Activated gamma-delta T cell treated with Interleukin-2 at 50 U/mL for 16 hours (primary cell): ENCODE measurements at regions not wholly inside any gene's neighbourhood (a gene's known extent, or its start where the extent isn't known, plus 50 kb on each side); places are given as distances from the start of the nearest gene placed in this dataset.

Experiments used
- DNase-seq: peaks from one replicate; pipeline ENCODE4 v3.0.0-alpha.2; 2020

DNA sequence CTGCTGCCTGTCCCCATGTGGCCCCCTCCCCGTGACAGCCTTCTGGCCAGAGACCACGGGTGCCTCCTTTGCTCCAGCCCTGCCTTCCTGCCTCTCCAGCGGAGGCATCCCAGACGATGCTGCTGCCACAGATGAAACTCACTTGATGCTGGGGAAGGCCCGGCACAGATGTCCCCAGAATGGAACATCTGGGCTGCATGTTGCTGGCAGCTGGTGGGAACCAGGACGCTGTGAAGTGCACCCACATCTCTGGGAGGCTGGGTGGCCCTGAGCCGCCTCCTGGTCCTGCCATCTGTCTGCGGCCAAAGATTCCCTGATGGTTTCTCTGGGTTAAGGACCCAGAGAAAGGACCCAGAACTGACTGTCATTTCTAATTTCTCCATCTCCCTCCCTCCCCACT is 51.9 kb upstream of the PTPRS start:
- DNase-seq = no peak

DNA sequence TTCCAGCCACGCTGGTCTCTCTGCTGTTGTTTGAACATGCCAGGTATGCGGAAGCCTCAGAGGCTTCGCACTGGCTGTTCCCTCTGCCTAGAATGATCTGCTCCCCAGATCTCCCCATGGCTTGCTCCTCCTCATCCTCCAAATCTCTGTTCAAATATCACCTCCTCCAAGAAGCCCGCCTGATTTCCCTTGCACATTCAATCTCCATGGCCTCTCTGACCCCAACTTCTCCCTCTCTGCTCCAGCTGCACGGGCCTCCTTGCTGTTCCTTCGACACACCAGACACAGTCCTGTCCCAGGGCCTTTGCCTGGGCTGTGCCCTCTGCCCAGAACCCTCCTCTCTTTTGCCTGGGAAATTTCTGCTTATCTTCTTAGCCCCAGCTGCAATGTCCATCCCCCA is 52.5 kb upstream of the PTPRS start:
- no peak for DNase-seq

DNA sequence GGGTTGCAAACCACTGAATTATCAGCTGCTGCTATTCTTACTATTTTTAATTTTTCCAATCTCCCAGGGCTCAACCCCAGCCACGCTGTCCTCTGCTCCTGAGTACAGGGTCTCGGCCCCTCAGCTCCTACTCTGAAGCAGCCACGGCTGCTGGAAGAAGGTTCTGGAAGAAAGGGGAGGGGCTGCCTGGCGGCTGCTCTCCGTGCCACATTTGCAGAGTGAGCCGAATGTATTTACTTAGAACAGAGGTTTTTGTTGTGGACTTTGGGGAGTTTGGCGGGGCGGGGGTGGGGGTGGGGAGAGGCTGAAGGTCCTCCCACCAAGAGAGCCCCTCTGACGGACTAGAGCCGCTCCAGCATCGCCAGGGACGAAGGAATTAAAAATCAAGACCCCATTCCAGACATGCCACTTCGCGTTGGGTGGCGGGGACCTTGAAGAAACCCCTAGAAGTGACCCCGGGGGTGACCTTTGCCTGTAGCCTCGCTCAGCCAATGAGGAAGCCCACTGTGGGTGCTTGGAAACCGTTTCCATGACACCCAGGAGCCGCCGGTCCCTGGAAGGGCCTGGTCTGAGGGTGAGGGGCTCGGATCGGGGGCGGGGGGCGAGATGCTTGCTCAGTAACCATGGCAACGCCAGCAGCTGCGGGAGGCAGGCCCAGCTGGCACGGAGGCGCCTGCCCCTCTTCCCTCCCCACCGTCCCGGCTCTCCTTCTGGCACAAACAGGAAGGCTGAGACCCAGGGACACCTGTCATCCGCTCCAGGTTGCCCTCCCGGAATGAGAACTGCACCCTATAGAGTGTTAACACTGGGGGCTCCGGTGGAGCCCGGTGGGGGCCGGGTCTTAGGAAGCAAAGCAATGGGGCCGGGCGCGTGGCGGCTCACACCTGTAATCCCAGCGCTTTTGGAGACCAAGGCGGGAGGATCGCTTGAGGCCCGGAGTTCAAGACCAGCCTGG is 54.2 kb upstream of the PTPRS start:
- no peak for DNase-seq

DNA sequence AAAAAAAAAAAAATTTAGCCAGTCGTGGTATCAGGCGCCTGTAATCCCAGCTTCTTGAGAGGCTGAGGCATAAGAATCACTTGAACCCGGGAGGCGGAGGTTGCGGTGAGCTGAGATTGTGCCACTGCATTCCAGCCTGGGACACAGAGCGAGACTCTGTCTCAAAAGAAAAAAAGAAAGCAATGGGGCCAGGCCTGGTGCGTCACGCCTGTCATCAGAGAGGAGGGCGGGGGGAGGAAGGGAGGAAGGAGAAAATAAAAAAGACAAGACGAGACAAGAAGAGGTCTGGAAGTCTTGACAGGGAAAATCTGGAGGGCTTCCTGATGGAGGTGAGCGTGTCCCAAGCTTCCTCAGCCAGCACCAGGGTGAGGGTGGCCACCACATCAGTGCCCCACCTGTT is 54.9 kb upstream of the PTPRS start:
- no peak for DNase-seq

GRCh38 chr19:5396096-5396939 is 55.7 kb upstream of the PTPRS start:
- no peak for DNase-seq

DNA sequence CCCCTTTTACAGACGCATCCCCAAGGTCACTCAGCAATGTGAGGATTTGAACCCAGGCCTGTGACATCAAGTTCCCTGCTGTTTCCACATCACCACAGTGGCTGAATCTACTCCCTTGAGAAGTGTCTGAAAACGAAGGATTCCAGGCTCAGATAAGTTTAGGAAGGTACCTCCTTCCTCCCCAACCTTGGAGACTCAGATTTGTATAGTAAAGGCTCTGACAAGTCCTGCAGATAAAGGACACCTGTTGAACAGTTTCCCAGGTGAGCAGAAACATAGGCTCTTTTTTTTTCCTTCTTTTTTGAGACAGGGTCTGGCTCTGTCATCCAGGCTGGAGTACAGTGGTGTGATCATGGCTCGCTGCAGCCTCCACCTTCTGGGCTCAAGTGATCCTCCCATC is 56.4 kb upstream of the PTPRS start:
- DNase-seq = no peak

- no peak for DNase-seq
Measured at GRCh38 chr19:5397804-5398692, 57.2 kb upstream of the ZNRF4 start.

GRCh38 chr19:5398693-5399057 is 56.5 kb upstream of the ZNRF4 start:
- no peak for DNase-seq

DNA sequence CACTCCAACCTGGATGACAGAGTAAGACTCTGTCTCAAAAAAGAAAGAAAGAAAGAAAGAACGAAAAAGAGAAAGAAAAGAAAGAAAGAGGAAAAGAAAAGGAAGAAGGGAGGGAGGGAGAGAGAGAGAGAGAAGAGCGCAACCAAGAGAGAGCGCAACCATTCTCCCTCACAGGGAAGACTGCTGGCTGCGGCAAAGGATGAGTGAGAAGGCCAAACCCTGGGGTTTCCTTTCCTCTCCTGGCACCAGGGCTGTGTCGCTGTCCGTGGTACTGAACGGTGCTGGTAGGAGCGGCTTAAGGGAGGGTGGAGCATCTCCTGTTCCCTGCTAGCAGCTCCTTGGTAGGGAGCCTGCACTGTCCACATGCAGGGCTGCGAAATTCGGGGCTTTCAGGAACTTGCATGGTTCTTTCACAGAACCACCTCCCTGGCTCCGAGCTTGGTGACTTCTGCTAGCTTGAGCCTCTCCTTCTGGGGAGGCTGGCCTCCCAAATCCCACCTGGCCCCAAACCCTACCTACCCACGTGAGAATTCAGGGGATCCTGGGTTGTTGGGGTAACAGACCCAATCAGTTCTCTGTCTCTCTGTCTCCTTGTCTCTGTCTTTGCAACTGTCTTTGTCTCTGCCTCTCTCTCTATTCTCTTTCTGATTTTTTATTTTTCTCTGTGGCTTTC is 51.1 kb upstream of the ZNRF4 start:
- DNase-seq = peak; percentile 49
